OCI-LY7 (cell line): ENCODE measurements at regions not wholly inside any gene's neighbourhood (a gene's known extent, or its start where the extent isn't known, plus 50 kb on each side); places are given as distances from the start of the nearest gene placed in this dataset.

ENCODE experiments used
- BruUV-seq: library from RNA; stranded (reverse); fragments of 400-500 nt; replicated peaks from 2 replicates; lab custom pipeline; 2021; lab: Mats Ljungman, UMichigan
- CTCF ChIA-PET: fragments of 300-600 bp; sonication (Branson Sonifier 250); formaldehyde crosslinking; loops from one replicate; lab custom pipeline; 2022; ENCODE audit warnings: antibody characterized with exemption; ENCODE audit not compliant: unreplicated experiment; lab: Charles Lee
- POLR2A ChIA-PET: fragments of 300-600 bp; sonication (Branson Sonifier 250); formaldehyde crosslinking; loops from one replicate; lab custom pipeline; 2022; ENCODE audit warnings: antibody characterized with exemption; lab: Charles Lee
- DNase-seq: peaks from one replicate; pipeline ENCODE4 v3.0.0-alpha.2; 2015; ENCODE audit warnings: low spot score
- H2AFZ ChIP-seq: fragments of 200-600 bp; sonication (generic), shearing (Covaris generic); 2 replicates; pipeline ENCODE4 v1.6.1; 2014; ENCODE audit warnings: mild to moderate bottlenecking, antibody characterized with exemption, low read length, moderate library complexity
- H3K27ac ChIP-seq: fragments of 200-600 bp; sonication (generic); 2 replicates; pipeline ENCODE4 v1.5.1; 2014; ENCODE audit warnings: mixed run types, low read depth, mild to moderate bottlenecking, moderate library complexity, low read length, inconsistent platforms; ENCODE audit not compliant: poor library complexity, severe bottlenecking
- H3K36me3 ChIP-seq: fragments of 200-600 bp; sonication (generic); 2 replicates; pipeline ENCODE4 v1.6.1; 2014; ENCODE audit warnings: mild to moderate bottlenecking, antibody characterized with exemption, low read length, moderate library complexity, mixed read lengths; ENCODE audit not compliant: insufficient read depth
- H3K4me1 ChIP-seq: fragments of 200-600 bp; sonication (generic); 2 replicates; pipeline ENCODE4 v1.5.1; 2014; ENCODE audit warnings: mild to moderate bottlenecking, low read length; ENCODE audit not compliant: insufficient read depth, poor library complexity, severe bottlenecking
- H3K4me2 ChIP-seq: fragments of 200-600 bp; sonication (generic); 2 replicates; pipeline ENCODE4 v1.6.1; 2014; ENCODE audit warnings: mild to moderate bottlenecking, low read length
- H3K4me3 ChIP-seq: fragments of 200-600 bp; sonication (generic); 2 replicates; pipeline ENCODE4 v1.5.1; 2014; ENCODE audit warnings: mild to moderate bottlenecking, low read depth, low read length; ENCODE audit not compliant: poor library complexity, severe bottlenecking
- H3K79me2 ChIP-seq: fragments of 200-600 bp; sonication (generic); 2 replicates; pipeline ENCODE4 v1.6.1; 2016; ENCODE audit warnings: low read depth, mild to moderate bottlenecking, low read length, moderate library complexity, mixed read lengths; ENCODE audit not compliant: insufficient read depth
- H3K9me2 ChIP-seq: fragments of 200-600 bp; sonication (generic); 2 replicates; pipeline ENCODE4 v1.6.1; 2016; ENCODE audit warnings: mild to moderate bottlenecking, low read length, mixed read lengths; ENCODE audit not compliant: insufficient read depth
- H3K9me3 ChIP-seq: fragments of 200-600 bp; sonication (generic); 2 replicates; pipeline ENCODE4 v1.6.1; 2014; ENCODE audit warnings: mild to moderate bottlenecking, mixed run types, low read length, mixed read lengths
- H4K20me1 ChIP-seq: fragments of 200-600 bp; sonication (generic); 2 replicates; pipeline ENCODE4 v1.6.1; 2014; ENCODE audit warnings: mild to moderate bottlenecking, antibody characterized with exemption, low read length, moderate library complexity, mixed read lengths; ENCODE audit not compliant: insufficient read depth
- EZH2phosphoT487 ChIP-seq: fragments of 200-600 bp; sonication (generic); IDR thresholded peaks from 2 replicates; pipeline ENCODE4 v1.6.1; 2018; ENCODE audit warnings: low read depth, borderline replicate concordance, mild to moderate bottlenecking, mixed run types, antibody characterized with exemption, low read length, moderate library complexity, mixed read lengths
- intact Hi-C: fragments of 100-400 bp; cut with micrococcal nuclease; formaldehyde crosslinking; loops from one replicate; pipeline ENCODE4 v1.10.0; 2022; ENCODE audit not compliant: unreplicated experiment
- TF ChIP-seq, protein P1 (sequence below): fragments of 200-600 bp; sonication (generic); conservative IDR thresholded peaks from 2 replicates; pipeline ENCODE4 v1.5.1; 2014; ENCODE audit warnings: mild to moderate bottlenecking, antibody characterized with exemption, low read length, moderate library complexity, mixed read lengths

GRCh38 chr9:2299843-2300205 is 284.7 kb downstream of the SMARCA2 start:
- Histone ChIP-seq H3K27ac (no peak overlapping the region), H3K9me2 (no peaks in the 10 kb centered on the region), H2AFZ (no peak overlapping the region), H3K9me3 (no peaks in the 10 kb centered on the region), H4K20me1 (no peaks in the 10 kb centered on the region), H3K4me2 (no peak overlapping the region), H3K36me3 (no peaks in the 10 kb centered on the region), H3K4me1 (no peaks in the 10 kb centered on the region), H3K4me3 (no peak overlapping the region), H3K79me2 (no peaks in the 10 kb centered on the region)
- no TSS peak for BruUV-seq
- ChIA-PET POLR2A (no interaction called here), CTCF (no interaction called here)
- DNase-seq: no peak
- intact Hi-C loops: no loop called here
- TF ChIP-seq EZH2phosphoT487: no peak
- TF ChIP-seq, protein P1, sequence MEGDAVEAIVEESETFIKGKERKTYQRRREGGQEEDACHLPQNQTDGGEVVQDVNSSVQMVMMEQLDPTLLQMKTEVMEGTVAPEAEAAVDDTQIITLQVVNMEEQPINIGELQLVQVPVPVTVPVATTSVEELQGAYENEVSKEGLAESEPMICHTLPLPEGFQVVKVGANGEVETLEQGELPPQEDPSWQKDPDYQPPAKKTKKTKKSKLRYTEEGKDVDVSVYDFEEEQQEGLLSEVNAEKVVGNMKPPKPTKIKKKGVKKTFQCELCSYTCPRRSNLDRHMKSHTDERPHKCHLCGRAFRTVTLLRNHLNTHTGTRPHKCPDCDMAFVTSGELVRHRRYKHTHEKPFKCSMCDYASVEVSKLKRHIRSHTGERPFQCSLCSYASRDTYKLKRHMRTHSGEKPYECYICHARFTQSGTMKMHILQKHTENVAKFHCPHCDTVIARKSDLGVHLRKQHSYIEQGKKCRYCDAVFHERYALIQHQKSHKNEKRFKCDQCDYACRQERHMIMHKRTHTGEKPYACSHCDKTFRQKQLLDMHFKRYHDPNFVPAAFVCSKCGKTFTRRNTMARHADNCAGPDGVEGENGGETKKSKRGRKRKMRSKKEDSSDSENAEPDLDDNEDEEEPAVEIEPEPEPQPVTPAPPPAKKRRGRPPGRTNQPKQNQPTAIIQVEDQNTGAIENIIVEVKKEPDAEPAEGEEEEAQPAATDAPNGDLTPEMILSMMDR: no peak

- Histone ChIP-seq H3K9me2 (no peaks in the 10 kb centered on the region), H3K36me3 (no peaks in the 10 kb centered on the region), H3K4me3 (no peak overlapping the region), H3K4me1 (no peaks in the 10 kb centered on the region), H3K4me2 (no peak overlapping the region), H3K79me2 (no peaks in the 10 kb centered on the region), H3K9me3 (no peaks in the 10 kb centered on the region), H2AFZ (no peak overlapping the region), H4K20me1 (no peaks in the 10 kb centered on the region), H3K27ac (no peak overlapping the region)
- no peak for TF ChIP-seq EZH2phosphoT487
- TF ChIP-seq, protein P1: no peak
- POLR2A ChIA-PET: no interaction called here
- intact Hi-C loops: no loop called here
- CTCF ChIA-PET: no interaction called here
- no TSS peak for BruUV-seq
- DNase-seq: no peak
Observed at GRCh38 chr9:2300325-2300724, 285.2 kb downstream of the SMARCA2 start.

- no peaks in the 10 kb centered on the region for H3K79me2 ChIP-seq
- H3K36me3 ChIP-seq: no peaks in the 10 kb centered on the region
- DNase-seq: no peak
- no peak overlapping the region for H3K27ac ChIP-seq
- H3K9me3 ChIP-seq: no peaks in the 10 kb centered on the region
- no peak overlapping the region for H3K4me2 ChIP-seq
- H3K4me3 ChIP-seq: no peak overlapping the region
- intact Hi-C loops: no loop called here
- POLR2A ChIA-PET: no interaction called here
- H3K4me1 ChIP-seq: no peaks in the 10 kb centered on the region
- CTCF ChIA-PET: no interaction called here
- no TSS peak for BruUV-seq
- H4K20me1 ChIP-seq: no peaks in the 10 kb centered on the region
- H2AFZ ChIP-seq: no peak overlapping the region
- no peak for TF ChIP-seq EZH2phosphoT487
- TF ChIP-seq, protein P1: no peak
- H3K9me2 ChIP-seq: no peaks in the 10 kb centered on the region
Observed at GRCh38 chr9:2302606-2303005, 287.5 kb downstream of the SMARCA2 start.
